Activated CD8-positive, alpha-beta memory T cell treated with anti-CD3 and anti-CD28 coated beads for 24 hours (primary cell): ENCODE measurements at regions not wholly inside any gene's neighbourhood (a gene's known extent, or its start where the extent isn't known, plus 50 kb on each side); places are given as distances from the start of the nearest gene placed in this dataset.

Experiments
- DNase-seq: peaks from one replicate; pipeline ENCODE4 v3.0.0-alpha.2; 2020

DNA sequence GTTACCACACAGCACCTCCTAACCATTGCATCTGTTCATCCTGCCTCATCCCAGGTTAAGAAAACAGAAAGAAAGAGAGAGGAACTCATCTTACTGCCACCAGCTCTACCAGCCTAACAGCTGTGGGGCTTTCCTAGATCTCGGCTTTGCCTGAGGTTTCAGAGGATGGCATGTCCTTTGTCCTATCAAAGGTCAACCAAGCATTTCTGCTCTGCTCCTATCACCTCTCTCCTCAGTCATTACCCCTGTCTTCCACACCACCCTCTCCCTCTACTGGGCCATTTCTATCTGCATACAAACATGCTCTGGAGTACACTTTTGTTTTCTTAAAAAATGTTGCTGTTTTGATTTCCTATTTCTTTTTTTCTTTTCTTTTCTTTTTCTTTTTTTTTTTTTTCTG lies 393.3 kb downstream of the IRS2 start:
- no peak for DNase-seq

DNA sequence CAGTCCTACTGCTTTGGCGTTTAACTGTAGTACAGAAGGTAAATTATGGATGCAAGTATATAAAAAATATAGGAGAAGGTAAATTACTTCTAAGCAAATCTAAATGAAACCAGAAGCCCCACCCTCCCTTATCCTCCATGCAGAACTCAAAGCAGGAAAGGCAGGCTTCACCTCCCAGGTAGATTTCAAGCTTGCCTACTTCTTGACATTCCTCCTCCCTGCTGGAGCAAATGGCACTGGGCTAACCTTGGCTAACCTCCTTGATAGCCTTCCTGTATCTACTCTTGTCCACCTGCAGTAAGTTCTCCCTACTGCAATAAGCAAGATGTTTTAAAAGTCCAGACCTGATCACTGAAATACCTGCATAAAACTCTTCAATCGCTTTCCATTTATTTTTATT lies 396.0 kb downstream of the IRS2 start:
- DNase-seq = no peak

DNA sequence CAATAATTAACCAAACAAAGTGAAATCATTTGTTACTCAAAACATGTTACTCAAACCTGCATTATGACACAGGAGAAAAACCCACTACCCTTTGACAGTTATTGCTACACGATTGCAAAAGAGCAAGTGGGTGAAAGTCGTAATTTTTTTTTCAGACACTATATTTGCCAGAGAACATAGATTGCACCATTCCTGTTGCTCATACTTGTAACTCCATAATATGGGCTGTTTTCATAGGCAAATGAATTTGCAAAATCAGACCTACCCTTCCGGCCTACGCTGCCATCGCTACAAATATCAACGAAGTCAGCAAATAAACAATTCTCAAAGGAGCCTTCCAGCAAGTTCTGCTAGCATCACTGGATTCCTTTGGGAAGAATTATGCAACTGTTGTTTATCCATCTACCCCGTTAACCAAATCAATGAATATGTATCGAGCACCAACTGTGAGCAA lies 396.5 kb downstream of the IRS2 start:
- no peak for DNase-seq

DNA sequence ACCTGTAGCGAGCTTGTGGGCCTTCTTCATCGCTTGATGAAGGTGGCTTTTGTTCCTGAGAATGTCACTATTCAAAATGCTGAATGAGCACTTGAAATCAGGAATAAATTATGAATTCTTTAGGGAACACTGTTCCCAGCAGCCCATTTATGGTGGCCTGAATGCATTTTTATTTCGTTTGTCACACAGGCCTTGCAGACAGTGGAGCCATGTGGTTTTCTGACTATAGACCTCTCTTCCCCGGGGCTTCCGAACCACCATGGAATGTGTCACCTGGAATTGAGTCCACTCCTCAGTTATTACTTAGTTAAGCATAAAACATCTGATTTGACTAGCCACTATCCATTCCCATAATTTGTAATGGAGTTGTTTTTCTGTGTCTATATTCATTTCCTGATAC lies 396.9 kb downstream of the IRS2 start:
- no peak for DNase-seq

DNA sequence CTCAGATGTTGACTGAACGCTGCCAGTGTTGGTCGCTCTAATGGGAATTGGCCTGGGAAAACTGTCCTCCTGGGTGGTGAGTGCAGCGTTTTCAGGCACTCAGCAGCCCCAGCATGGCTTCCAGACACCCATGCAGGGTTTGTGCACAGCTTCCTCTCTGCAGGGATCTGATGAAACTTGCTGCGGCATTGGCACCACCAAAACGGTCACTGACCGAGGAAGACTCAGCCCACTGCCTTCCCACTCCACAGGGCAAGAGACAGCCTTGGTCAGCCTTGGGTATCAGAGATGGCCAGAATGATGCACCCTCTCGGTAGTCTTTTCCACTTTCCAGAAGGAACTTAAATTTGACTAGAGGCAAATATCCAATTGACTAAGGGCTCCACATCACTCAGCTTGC lies 398.9 kb downstream of the IRS2 start:
- DNase-seq = no peak

DNA sequence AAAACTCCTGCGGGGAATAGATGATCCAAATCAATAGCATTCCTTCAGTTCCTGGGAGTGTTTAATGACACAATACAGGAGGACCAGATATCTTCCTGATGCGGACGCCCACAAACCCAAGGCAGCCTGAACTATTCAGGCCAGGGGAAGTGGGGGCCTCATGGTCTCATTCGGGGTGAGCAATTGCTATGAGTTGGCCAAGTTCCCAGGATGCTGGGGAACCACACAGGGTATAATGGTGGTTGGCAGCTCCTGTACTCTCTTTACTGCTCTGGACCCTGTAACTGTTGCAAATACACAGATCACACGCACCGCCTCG lies 401.2 kb downstream of the IRS2 start:
- no peak for DNase-seq

DNA sequence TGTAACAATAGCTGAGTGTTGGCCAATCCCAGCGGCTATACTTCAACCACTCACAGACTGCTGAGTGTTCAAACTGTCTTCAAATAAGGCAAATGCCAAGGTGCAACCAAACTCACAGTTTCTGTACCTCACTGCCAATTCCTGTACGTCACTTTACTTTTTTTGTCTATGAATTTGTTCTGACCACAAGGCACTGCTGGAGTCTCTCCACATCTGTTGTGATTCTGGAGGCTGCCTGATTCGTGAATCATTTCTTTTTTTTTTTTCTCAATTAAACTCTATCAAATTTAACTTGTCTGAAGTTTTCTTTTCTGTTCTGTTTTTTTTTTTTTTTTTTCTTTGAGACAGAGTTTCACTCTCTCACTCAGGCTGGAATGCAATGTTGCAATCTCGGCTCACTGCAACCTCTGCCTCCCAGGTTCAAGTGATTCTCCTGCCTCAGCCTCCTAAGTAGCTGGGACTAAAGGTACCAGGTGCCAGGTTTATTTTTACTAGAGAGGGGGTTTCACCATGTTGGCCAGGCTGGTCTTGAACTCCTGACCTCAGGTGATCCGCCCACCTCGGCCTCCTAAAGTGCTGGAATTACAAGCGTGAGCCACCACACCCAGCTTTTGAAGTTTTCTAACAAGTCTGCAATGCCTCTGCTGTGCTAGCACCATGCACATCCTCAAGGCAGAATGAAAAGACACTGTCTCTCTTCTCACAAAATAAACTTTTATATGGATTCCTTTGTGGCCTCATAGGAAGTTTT lies 401.7 kb downstream of the IRS2 start:
- no peak for DNase-seq

DNA sequence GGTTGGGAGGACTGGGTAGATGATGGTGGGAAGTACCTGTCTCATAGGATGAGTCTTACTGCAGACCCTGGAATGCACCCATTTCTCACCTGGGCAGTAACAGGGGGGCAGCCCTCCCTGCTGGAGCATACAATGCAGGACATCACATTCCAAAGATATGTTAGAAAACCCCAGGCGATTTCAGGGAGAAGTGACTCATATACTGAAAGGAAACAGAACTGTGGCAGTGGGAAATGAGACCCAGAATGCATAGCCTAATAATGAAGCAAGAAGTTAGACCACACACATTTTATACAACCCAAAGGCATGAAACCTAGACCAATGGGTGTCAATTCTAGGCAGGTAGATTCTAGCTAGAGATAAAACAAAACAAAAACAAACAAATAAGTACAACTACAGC lies 402.7 kb downstream of the IRS2 start:
- no peak for DNase-seq

DNA sequence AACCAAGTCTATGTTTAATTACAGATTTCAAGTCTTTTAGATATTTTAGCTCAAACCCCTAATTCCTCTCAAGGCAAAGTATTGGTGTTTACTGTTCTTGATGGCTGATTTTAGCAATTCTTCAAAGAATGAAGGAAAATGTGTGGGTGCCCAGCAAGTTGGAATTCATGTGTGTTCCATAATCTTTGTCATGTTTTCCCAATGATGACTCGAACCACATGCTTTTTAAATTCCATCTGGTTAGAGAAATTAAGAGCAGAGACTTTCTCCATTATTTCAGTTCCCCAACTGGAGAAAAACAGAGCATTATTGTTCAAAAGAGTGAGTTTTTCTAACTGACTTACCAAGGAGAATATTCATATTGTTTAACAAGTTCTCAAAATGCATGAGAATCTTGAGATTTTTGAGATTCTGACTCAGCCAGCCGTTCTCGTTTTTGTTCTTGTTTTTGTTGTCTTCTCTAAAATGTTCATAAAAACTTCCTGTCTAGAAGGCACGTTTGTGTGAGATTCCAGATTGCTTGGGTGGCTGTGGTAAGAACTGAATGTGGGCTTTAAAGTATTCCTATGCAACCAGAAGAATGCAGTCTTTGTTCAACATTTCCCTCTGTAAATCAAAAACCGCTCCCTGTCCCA lies 404.7 kb downstream of the IRS2 start:
- DNase-seq = no peak

DNA sequence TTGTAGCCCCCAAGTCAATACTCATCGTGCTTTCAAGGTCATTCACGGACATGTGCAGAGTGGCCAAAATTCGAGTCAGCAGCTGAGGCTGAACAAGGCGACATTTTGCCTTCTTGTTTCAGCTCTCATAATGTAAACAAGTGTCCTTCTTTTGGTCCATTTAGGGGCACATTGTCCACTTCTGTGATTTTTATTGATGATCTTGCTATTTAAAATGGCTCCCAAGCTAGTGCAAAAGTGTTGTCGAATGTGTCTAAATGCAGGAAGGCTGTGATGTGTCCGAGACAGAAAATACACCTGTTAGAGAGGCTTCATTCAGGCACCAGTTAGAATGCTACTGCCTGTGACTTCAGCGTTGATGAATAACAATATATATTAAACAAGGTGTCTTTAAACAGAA lies 405.9 kb downstream of the IRS2 start:
- no peak for DNase-seq

DNA sequence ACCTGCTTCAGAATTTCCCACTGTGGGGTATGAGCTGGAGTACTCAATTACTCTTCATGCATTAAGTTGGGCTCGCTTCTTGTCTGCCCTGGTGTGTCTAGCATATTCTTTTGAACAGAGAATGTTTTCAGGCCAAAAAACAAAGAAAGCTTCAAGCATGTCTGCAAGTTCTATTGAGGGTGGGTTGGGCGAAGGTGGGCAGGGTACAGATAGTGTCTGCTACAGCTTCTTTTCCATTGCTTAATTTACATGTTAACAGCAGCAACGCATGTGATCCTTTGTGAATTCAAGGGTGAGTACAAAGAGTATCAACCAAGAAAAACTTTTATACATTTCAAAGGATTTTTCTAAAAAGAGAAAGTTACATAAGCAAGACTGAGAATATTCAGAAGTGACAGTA lies 406.5 kb downstream of the IRS2 start:
- no peak for DNase-seq

DNA sequence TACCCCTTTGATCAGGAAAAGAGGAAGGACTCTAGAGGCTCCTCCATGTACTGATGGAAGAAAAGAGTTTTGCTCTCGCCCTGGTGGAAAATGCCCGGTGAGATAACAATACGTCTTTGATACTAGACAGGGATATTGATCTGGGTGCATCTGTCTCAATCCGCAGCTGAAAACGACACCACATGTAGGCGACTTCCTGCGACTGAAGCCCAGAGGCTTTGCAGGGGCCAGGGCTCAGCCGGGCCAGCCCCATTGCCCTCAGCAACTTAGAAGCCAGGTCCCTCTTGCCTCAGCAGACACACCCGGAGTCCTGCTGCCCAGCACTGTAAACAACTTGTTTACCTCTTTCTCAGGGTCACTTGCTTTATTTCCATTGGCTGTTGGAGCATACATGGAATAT lies 409.4 kb downstream of the IRS2 start:
- DNase-seq = no peak

DNA sequence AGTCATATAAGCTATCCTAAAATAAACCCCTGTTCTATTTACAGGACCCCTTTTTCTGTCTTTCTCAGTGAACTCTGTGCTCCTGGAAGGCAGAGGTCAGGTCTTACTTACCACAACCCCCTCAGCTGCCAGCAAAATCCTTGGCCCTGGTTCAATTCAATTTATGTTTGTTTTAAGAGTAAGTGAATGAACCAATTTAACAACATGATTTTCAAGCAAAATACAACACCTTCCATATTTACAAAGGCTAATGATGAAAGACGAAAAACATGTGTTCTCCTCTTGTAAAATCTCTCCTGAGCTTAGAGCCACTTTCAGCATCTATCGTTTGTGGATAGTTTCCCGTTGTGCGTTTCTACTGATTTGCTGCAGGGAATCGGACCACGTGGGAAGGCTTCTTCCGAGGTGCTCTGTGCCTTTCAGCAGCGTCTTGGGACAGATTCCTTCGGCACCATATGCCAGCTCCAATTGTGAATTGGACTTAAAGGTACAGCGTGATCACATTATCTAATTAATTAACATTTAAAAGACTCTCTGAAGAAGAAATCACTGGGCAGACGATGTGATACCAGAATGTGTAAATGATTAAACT lies 411.7 kb downstream of the IRS2 start:
- DNase-seq = no peak

DNA sequence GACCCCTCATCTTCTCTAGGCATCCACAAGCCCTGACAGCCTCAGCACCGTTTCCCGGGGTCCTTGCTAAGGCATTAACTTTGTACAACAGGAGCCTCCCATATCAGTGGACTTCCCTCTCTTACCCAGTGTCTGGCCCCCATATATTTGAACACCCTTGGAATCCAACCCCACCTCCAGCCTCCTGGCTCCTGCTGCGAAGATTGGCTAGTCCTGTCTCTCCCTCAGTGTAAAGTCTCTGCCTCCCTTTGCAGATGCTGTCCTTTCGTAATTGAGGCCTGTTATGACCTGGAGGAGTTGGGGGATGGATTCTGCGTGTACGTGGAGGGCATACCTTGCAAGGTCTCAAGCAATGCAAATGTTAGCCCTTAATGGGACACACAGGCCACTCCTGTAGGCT lies 413.7 kb downstream of the IRS2 start:
- DNase-seq = no peak

DNA sequence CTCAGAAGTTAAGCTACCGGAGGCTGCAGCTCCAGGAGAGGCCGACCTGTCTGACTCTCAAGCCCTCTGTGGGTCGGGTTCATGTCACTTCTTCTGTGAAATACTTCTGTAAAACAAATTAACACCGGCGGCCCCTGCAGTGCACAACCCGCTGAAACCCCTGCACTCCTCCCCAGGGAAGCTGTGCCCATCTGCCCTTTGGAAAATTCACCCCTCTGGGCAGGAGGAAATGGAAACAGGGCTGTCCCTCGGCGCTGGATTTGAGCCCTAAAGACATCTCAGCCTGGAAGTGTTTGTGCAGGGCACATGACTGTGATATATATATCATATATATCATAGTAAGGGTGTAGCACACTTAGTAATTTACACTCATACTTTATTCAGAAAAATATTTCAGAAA lies 415.3 kb downstream of the IRS2 start:
- DNase-seq = no peak

DNA sequence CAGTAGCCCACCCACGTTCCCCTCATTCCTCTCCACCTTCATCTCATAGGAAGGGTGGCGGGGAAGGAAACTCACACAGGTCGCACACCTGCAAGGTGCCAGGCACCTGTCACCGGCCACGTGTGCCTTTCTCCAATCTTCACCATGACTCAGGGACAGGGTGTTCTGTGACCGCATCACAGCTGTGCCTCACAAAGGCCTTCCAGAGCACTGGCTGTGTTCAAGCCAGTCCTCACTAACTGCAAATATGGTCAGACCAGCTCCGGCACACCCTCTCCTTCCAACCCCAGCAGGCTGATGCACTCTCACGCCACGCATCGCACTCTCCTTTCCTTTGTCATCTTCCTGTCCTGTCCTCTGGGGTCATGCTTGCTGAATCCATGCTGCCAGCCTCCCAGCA lies 415.9 kb downstream of the IRS2 start:
- DNase-seq = no peak

DNA sequence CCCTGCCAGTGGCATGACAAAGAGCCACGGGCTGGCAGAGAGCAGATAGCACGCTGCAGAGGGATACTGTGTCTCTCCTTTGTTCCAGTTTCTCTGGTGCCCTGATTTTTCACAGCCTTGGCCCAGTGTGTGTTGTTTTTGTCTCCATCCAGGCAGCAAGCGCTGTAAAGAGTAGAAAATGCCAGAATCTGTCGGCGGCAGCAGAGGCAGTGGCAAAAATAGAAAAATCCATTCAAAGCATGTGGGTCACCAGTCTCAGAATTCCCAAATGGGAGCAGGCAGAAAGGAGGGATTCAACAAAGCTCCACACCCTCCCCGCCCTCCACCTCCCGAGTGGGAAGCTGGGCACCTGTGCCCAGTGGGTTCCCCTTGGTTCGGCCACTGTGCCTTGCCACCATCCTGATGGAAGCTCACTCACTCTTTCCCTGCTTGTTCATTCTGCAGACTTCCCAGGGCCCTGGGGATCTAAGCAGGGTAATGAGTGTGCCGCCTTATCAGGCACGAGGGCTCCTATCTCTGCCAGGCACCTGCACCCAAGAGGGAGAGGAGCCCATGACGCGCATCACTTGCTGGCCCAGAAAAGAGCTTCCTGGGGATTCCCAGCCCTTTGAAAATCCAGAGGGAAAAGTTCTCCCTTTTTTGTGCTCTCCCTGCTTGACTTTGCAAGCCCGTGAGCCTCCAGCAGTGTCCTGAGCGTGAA lies 416.9 kb downstream of the IRS2 start:
- DNase-seq = no peak

DNA sequence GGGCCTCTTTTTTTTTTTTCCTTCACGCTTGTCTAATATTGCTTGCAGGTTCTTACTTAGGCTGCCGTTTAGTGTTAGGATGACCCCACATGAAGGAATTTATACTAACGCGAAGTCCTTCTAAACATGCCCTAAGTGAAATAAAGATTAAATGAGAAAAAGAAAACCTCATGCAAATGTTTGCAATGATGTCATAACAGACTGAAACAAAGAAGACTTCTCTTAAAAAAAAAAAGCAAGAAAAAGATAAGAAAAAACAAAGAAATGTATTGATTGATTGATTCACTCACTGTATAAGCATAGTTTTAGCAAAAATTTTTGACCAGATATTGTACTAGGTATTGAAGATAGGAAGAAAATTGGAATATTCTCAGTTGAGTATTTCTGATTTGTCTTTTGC lies 418.2 kb downstream of the IRS2 start:
- DNase-seq = no peak

DNA sequence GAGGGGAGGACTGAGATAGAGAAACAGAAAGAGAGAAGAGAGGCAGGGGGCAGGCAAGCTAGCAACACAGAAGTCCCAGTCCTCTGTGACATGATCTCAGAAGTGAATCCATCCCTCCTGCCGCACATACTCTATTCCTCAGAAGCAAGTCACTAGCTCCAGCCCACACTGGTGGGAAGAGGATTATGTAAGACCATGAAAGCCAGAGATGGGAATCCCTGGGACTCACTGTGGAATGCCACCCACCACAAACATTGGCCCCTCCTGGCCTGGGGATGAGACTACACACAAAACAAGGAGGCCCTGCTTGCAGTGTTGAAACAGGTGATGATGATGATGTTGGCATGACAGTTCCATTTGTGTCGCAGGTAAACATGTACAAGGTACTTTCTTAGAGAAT lies 419.9 kb downstream of the IRS2 start:
- DNase-seq = no peak

DNA sequence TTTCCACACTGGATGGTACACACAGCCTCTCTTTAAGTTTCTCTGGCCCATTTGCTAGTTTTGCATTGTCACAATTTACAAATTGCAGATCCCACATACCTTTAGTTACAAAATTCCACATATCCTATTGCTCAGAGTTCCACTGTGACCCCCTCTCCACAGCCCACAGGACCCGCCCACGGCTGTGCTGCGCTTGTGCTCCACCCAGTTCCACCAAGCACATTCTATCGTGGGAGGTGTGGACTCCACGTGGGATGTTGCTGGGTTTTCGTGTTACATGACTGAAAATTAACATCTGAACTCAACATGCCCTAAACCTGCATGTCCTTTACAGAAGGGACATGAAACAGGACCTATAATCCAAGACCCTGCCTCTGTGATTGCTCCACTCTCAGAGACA lies 423.0 kb downstream of the IRS2 start:
- no peak for DNase-seq

DNA sequence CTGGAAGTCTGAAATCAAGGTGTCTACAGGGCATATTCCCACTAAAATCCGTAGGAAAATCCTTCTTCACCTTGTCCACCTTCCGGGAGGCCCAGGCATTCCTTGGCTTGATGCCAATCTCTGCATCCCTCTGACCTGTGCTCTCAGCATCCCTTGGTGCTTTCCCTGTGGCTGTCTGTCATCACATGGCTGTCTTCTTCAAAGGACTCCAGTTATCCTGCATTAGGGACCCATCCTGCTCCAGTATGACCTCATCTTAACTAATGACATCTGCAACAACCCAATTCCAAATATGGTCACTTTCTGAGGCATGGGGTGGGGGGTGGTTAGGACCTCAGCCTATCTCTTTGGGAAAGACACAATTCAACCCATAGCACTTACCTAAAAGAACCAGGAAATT lies 423.8 kb downstream of the IRS2 start:
- no peak for DNase-seq

DNA sequence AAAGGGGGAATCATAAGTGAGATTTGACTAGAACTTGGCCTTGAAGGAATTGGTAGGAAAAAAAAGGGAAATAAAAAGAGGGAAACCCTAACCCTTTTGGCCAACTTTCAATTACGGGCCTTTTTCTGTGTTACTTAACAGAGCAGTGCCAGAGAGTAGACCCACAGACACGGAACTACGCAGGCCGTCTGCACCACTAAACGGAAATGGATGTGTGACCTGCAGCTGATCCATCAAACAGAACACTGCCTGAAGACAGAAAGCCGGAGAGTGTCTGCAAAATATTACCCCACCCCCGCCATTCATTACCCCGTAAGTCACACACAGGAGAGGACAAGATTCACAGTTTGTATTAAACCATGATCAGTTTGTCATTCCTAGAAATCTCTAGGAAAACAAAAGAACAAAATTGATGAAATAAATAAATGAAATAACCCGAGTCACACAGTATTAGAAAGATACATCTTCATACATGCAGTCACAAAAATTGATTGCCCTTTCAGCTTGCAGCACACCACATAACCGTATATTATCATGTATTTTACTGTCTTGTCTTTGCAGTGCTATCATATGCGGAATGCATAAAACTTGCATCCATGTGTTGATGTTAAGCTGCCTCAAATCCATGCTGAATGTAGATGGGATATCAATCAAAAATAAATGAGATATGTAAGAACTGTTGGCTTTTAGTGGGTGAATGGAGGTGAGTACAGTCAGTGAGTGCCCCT lies 424.7 kb downstream of the IRS2 start:
- DNase-seq = no peak

DNA sequence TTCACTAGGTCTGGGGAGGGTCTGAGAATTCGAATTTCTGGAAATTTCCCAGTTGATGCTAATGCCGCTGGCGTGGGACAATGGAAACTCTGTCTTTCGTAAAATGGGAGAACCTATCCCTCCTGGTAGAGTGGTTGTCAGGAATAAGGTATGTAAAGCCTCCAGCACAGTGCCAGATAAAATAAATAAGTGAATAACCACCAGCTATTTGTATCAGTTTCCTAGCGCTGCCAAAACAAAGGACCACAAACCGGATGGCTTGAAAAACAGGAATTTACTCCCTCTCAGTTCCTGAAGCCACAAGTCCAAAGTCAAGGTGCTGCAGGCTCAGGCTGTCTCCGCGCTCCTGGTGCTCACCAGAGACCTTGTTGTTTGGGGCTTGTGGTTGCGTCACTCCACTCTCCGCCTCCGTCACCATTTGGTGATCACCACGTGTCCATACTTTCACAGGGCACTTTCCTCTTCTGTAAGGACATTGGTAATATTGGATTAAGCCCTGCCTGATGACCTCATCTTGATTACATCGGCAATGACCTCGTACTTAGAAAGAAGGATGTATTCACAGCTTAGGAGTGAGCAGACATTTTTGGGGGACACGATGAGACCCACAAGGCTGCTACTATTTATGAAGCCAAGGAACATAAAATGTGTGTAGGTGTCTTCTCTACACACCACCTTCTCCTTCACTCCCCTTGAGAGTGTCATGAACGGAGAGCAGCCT lies 428.5 kb downstream of the IRS2 start:
- no peak for DNase-seq
